ENCODE measurements at regions not wholly inside any gene's neighbourhood (a gene's known extent, or its start where the extent isn't known, plus 50 kb on each side); places are given as distances from the start of the nearest gene placed in this dataset.

- no peaks in the 10 kb centered on the region for H3K4me1 ChIP-seq (ENCODE audit: control insufficient read depth in 2 of 2, insufficient read depth in 1 of 2, low read depth in 1 of 2, low read length in 2 of 2)
- no peak overlapping the region for H3K23ac ChIP-seq (ENCODE audit: low read depth, low read length, poor library complexity)
- no peak overlapping the region for H2BK5ac ChIP-seq (ENCODE audit: low read length)
- H2AFZ ChIP-seq (ENCODE audit: low read length), result no peak overlapping the region
- no peaks in the 10 kb centered on the region for H3K27me3 ChIP-seq (ENCODE audit: control insufficient read depth in 3 of 3, insufficient read depth in 3 of 3, low read depth in 1 of 3, low read length in 3 of 3)
- H3K36me3 ChIP-seq (replicated peaks in 1 of 2; ENCODE audit: control insufficient read depth in 2 of 2, insufficient read depth in 2 of 2, low read length in 2 of 2), result no peaks in the 10 kb centered on the region
- no peak overlapping the region for H4K8ac ChIP-seq (ENCODE audit: low read depth, low read length)
- no peak overlapping the region for H3K4ac ChIP-seq (ENCODE audit: low read length)
- WGBS, 2 donors (ENCODE audit: extremely low coverage in 2 of 2, insufficient read length in 2 of 2, insufficient replicate concordance in 1 of 2), result no CpG with 5 or more reads among the region's 3 CpGs
- no peaks in the 10 kb centered on the region for H3K9me3 ChIP-seq (replicated peaks in 1 of 2; ENCODE audit: control insufficient read depth in 2 of 2, insufficient read depth in 1 of 2, low read depth in 1 of 2, low read length in 2 of 2)
- no peak overlapping the region for H2BK120ac ChIP-seq (ENCODE audit: low read depth, low read length)
- H2AK5ac ChIP-seq (ENCODE audit: low read depth, low read length), result no peak overlapping the region
- H2BK15ac ChIP-seq (ENCODE audit: low read length), result no peak overlapping the region
- H4K91ac ChIP-seq (ENCODE audit: low read depth, low read length, poor library complexity), result no peak overlapping the region
- H2BK12ac ChIP-seq (ENCODE audit: low read length), result no peak overlapping the region
- DNase-seq (ENCODE audit: low spot score), result no peak
- H3K27ac ChIP-seq (replicated peaks; ENCODE audit: low read length), result no peak overlapping the region
- no peak overlapping the region for H3K4me3 ChIP-seq (ENCODE audit: low read length in 2 of 2)
- no peak overlapping the region for H3K4me2 ChIP-seq (ENCODE audit: insufficient read depth, low read length, poor library complexity, severe bottlenecking)
- H3K18ac ChIP-seq (ENCODE audit: low read length), result no peak overlapping the region
- H3K79me1 ChIP-seq (ENCODE audit: low read depth, low read length), result no peaks in the 10 kb centered on the region
- no peak overlapping the region for H3K9ac ChIP-seq (ENCODE audit: low read depth, low read length, poor library complexity)
- H3K14ac ChIP-seq (ENCODE audit: low read length), result no peak overlapping the region
These were observed 327.3 kb downstream of the ZNF326 start for GRCh38 chr1:90322186-90322585.

GRCh38 chr1:90319918-90320317 lies 325.0 kb downstream of the ZNF326 start:
- H3K4ac ChIP-seq (ENCODE audit: low read length), result no peak overlapping the region
- H3K23ac ChIP-seq (ENCODE audit: low read depth, low read length, poor library complexity), result no peak overlapping the region
- no peak overlapping the region for H2AFZ ChIP-seq (ENCODE audit: low read length)
- H3K4me3 ChIP-seq (ENCODE audit: low read length in 2 of 2), result no peak overlapping the region
- H3K36me3 ChIP-seq (replicated peaks in 1 of 2; ENCODE audit: control insufficient read depth in 2 of 2, insufficient read depth in 2 of 2, low read length in 2 of 2), result no peaks in the 10 kb centered on the region
- H2BK120ac ChIP-seq (ENCODE audit: low read depth, low read length), result no peak overlapping the region
- H3K9ac ChIP-seq (ENCODE audit: low read depth, low read length, poor library complexity), result no peak overlapping the region
- no peak overlapping the region for H3K14ac ChIP-seq (ENCODE audit: low read length)
- no peak overlapping the region for H4K91ac ChIP-seq (ENCODE audit: low read depth, low read length, poor library complexity)
- no peak overlapping the region for H3K27ac ChIP-seq (replicated peaks; ENCODE audit: low read length)
- no peak overlapping the region for H2BK12ac ChIP-seq (ENCODE audit: low read length)
- WGBS, 2 donors (ENCODE audit: extremely low coverage in 2 of 2, insufficient read length in 2 of 2, insufficient replicate concordance in 1 of 2), result no CpG with 5 or more reads among the region's 1 CpG
- H4K8ac ChIP-seq (ENCODE audit: low read depth, low read length), result no peak overlapping the region
- no peak overlapping the region for H3K4me2 ChIP-seq (ENCODE audit: insufficient read depth, low read length, poor library complexity, severe bottlenecking)
- no peak for DNase-seq (ENCODE audit: low spot score)
- no peak overlapping the region for H3K18ac ChIP-seq (ENCODE audit: low read length)
- no peak overlapping the region for H2BK15ac ChIP-seq (ENCODE audit: low read length)
- no peaks in the 10 kb centered on the region for H3K9me3 ChIP-seq (replicated peaks in 1 of 2; ENCODE audit: control insufficient read depth in 2 of 2, insufficient read depth in 1 of 2, low read depth in 1 of 2, low read length in 2 of 2)
- H2BK5ac ChIP-seq (ENCODE audit: low read length), result no peak overlapping the region
- H3K4me1 ChIP-seq (ENCODE audit: control insufficient read depth in 2 of 2, insufficient read depth in 1 of 2, low read depth in 1 of 2, low read length in 2 of 2), result no peaks in the 10 kb centered on the region
- no peak overlapping the region for H2AK5ac ChIP-seq (ENCODE audit: low read depth, low read length)
- H3K79me1 ChIP-seq (ENCODE audit: low read depth, low read length), result no peaks in the 10 kb centered on the region
- no peaks in the 10 kb centered on the region for H3K27me3 ChIP-seq (ENCODE audit: control insufficient read depth in 3 of 3, insufficient read depth in 3 of 3, low read depth in 1 of 3, low read length in 3 of 3)

GRCh38 chr1:90318431-90318830 lies 323.5 kb downstream of the ZNF326 start:
- no peaks in the 10 kb centered on the region for H3K4me1 ChIP-seq (ENCODE audit: control insufficient read depth in 2 of 2, insufficient read depth in 1 of 2, low read depth in 1 of 2, low read length in 2 of 2)
- no peak overlapping the region for H2BK5ac ChIP-seq (ENCODE audit: low read length)
- H3K27ac ChIP-seq (replicated peaks; ENCODE audit: low read length), result no peak overlapping the region
- no peak overlapping the region for H3K4me3 ChIP-seq (ENCODE audit: low read length in 2 of 2)
- H3K14ac ChIP-seq (ENCODE audit: low read length), result no peak overlapping the region
- no peaks in the 10 kb centered on the region for H3K79me1 ChIP-seq (ENCODE audit: low read depth, low read length)
- H3K9me3 ChIP-seq (replicated peaks in 1 of 2; ENCODE audit: control insufficient read depth in 2 of 2, insufficient read depth in 1 of 2, low read depth in 1 of 2, low read length in 2 of 2), result no peaks in the 10 kb centered on the region
- WGBS, 2 donors (ENCODE audit: extremely low coverage in 2 of 2, insufficient read length in 2 of 2, insufficient replicate concordance in 1 of 2), result no CpG with 5 or more reads among the region's 5 CpGs
- no peak overlapping the region for H2BK12ac ChIP-seq (ENCODE audit: low read length)
- no peak overlapping the region for H2AFZ ChIP-seq (ENCODE audit: low read length)
- H2AK5ac ChIP-seq (ENCODE audit: low read depth, low read length), result no peak overlapping the region
- no peak overlapping the region for H2BK15ac ChIP-seq (ENCODE audit: low read length)
- no peak overlapping the region for H3K4me2 ChIP-seq (ENCODE audit: insufficient read depth, low read length, poor library complexity, severe bottlenecking)
- H3K27me3 ChIP-seq (ENCODE audit: control insufficient read depth in 3 of 3, insufficient read depth in 3 of 3, low read depth in 1 of 3, low read length in 3 of 3), result no peaks in the 10 kb centered on the region
- H4K8ac ChIP-seq (ENCODE audit: low read depth, low read length), result no peak overlapping the region
- no peak overlapping the region for H3K18ac ChIP-seq (ENCODE audit: low read length)
- H4K91ac ChIP-seq (ENCODE audit: low read depth, low read length, poor library complexity), result no peak overlapping the region
- no peak overlapping the region for H3K23ac ChIP-seq (ENCODE audit: low read depth, low read length, poor library complexity)
- DNase-seq (ENCODE audit: low spot score), result no peak
- no peak overlapping the region for H3K9ac ChIP-seq (ENCODE audit: low read depth, low read length, poor library complexity)
- H2BK120ac ChIP-seq (ENCODE audit: low read depth, low read length), result no peak overlapping the region
- no peaks in the 10 kb centered on the region for H3K36me3 ChIP-seq (replicated peaks in 1 of 2; ENCODE audit: control insufficient read depth in 2 of 2, insufficient read depth in 2 of 2, low read length in 2 of 2)
- no peak overlapping the region for H3K4ac ChIP-seq (ENCODE audit: low read length)

GRCh38 chr1:90317628-90318027 lies 322.7 kb downstream of the ZNF326 start:
- no CpG with 5 or more reads among the region's 4 CpGs for WGBS, 2 donors (ENCODE audit: extremely low coverage in 2 of 2, insufficient read length in 2 of 2, insufficient replicate concordance in 1 of 2)
- no peaks in the 10 kb centered on the region for H3K9me3 ChIP-seq (replicated peaks in 1 of 2; ENCODE audit: control insufficient read depth in 2 of 2, insufficient read depth in 1 of 2, low read depth in 1 of 2, low read length in 2 of 2)
- no peak overlapping the region for H2BK5ac ChIP-seq (ENCODE audit: low read length)

More at GRCh38 chr1:90317628-90318027, 322.7 kb downstream of the ZNF326 start:
- no peaks in the 10 kb centered on the region for H3K36me3 ChIP-seq (replicated peaks in 1 of 2; ENCODE audit: control insufficient read depth in 2 of 2, insufficient read depth in 2 of 2, low read length in 2 of 2)
- H3K4me3 ChIP-seq (ENCODE audit: low read length in 2 of 2), result no peak overlapping the region
- no peak overlapping the region for H3K18ac ChIP-seq (ENCODE audit: low read length)
- no peaks in the 10 kb centered on the region for H3K79me1 ChIP-seq (ENCODE audit: low read depth, low read length)
- no peak for DNase-seq (ENCODE audit: low spot score)
- no peak overlapping the region for H2AFZ ChIP-seq (ENCODE audit: low read length)
- no peak overlapping the region for H2BK12ac ChIP-seq (ENCODE audit: low read length)
- no peak overlapping the region for H3K4me2 ChIP-seq (ENCODE audit: insufficient read depth, low read length, poor library complexity, severe bottlenecking)
- H3K4ac ChIP-seq (ENCODE audit: low read length), result no peak overlapping the region
- H3K27me3 ChIP-seq (ENCODE audit: control insufficient read depth in 3 of 3, insufficient read depth in 3 of 3, low read depth in 1 of 3, low read length in 3 of 3), result no peaks in the 10 kb centered on the region
- H4K91ac ChIP-seq (ENCODE audit: low read depth, low read length, poor library complexity), result no peak overlapping the region
- H3K4me1 ChIP-seq (ENCODE audit: control insufficient read depth in 2 of 2, insufficient read depth in 1 of 2, low read depth in 1 of 2, low read length in 2 of 2), result no peaks in the 10 kb centered on the region
- no peak overlapping the region for H3K14ac ChIP-seq (ENCODE audit: low read length)
- no peak overlapping the region for H4K8ac ChIP-seq (ENCODE audit: low read depth, low read length)
- no peak overlapping the region for H3K9ac ChIP-seq (ENCODE audit: low read depth, low read length, poor library complexity)
- H3K27ac ChIP-seq (replicated peaks; ENCODE audit: low read length), result no peak overlapping the region
- H2BK15ac ChIP-seq (ENCODE audit: low read length), result no peak overlapping the region
- H2BK120ac ChIP-seq (ENCODE audit: low read depth, low read length), result no peak overlapping the region
- H2AK5ac ChIP-seq (ENCODE audit: low read depth, low read length), result no peak overlapping the region
- H3K23ac ChIP-seq (ENCODE audit: low read depth, low read length, poor library complexity), result no peak overlapping the region
